GM19372 (cell line): ENCODE measurements at regions not wholly inside any gene's neighbourhood (a gene's known extent, or its start where the extent isn't known, plus 50 kb on each side); places are given as distances from the start of the nearest gene placed in this dataset.
A peak's percentile ranks its signal among the peaks of the same experiment; 100 is the strongest.
"Not testable (repeated sequence)": the region's sequence is repeated elsewhere in the genome, so short reads cannot be mapped to it uniquely, and the experiment has no call there.

Experiments
- ATAC-seq: cut with Tn5 transposase; IDR thresholded peaks from one replicate; pipeline ENCODE4 v1.9.1; 2021; ENCODE audit warnings: mild to moderate bottlenecking, low read depth, moderate library complexity; ENCODE audit not compliant: unreplicated experiment

DNA sequence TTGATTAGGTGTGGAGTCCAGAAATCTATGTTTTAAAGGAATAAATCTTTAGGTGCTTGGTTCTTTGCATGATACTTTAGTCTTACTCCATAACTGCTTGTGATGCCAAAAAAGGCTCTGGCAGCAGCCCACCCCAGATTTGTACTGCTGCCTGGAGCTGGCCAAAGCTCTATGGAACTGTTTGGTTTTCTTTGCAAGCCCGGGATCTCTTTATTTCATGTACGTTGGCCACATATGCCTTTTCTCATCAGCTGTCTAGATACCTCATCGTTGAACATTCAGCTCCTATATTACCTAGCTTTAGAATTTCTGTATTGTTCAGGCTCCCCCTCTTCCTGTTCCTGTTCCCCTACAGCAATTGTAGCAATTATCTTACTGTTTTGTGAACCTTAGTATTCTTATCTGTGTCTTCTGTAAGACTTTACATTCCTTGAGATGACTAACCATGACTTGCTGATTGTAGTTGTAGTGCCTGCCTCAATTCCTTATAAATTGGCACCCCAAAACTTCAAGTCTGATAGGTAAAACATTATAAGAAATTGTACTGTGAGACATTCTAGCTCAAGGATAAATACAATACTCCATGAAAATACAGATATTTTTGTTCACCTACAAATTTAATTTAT lies 199.4 kb upstream of the GPRIN3 start:
- ATAC-seq = no peak

DNA sequence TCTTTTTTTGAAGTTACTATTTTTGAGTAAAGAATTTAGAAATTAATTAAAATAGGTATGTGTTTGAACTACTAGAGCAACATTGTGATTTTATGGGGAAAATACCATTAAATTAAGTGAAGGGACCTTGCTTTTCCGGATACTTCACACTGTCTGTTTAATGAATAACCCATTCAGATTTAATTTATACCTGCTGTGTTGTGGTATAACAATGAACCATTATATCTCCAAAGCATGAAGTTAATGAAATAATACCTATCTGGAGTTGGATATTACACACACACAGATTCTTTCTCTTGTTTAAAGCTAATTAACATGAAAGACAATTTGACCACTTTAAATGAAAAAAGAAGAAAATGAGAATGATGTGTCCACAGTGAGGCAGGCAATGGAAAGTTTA lies 195.0 kb upstream of the GPRIN3 start:
- ATAC-seq = no peak

DNA sequence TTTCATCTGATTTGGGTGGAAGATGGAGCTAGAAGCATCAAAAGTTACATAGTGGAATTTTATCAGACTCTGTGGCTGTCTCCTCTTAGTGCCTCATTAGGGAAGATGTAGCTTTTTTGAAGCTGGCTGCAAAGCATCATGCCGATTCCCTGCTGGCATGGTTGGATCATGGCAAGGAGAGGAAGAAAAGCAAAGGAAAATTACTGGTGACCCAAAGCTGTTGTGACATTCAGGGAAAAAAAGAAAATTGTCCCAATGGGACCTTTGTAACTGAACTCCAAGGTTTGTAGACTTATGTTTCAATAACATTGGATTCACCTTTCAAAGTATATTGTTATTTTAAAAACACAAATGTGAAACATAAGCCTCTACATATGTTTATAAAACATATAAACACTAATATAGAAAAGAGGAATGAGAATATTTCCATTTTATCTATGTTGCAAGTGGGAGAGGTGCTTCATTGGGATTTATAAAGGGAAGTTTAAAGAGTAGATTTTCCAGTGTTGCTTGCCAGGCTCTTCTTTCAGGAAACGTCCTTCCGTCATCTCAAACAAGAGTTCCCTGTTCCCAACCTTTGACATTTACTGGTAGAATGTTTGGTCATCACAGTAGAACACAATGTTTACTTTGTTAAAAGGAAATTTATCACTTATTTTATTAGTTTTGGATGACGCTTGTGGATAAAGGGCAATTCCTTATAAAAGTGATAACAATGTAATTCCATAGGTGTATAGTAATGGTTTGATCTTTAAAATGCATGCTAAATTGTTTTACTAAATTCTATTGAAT lies 190.1 kb upstream of the GPRIN3 start:
- ATAC-seq = no peak

DNA sequence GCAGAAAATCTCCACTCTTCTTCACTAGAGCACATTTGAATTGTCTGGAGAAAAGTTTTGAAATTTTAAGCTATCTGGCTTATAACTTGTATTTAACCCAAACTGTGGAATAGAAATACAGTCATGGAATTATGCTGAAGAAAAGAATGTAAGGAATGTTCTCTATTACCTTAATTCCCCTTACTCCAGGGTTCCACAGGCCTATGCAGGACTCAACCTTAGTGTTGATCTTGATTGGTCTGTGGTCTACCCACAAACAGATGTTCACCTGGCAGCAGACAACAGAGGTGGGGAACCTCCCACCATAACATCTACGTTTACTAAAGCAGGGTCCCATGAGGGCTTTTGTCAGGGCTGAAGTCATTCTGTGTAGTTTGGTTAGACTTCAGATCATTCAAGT lies 189.3 kb upstream of the GPRIN3 start:
- ATAC-seq = no peak

DNA sequence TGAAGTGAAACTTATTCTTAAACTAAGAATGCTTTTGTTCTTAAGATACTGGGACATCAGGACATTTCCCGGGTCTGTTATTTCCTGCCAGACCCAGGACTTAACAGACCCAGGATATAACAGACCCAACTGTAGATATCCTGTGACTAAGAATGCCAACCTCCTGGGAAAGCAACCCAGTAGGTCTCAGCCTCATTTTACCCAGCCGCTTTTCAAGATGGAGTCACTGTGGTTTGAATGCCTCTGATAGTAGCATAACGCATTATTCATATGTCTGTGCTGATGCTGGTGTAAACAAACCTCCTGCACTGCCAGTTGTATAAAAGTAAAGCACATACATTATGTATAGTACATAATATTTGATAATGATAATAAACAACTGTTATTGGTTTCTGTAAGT lies 185.8 kb upstream of the GPRIN3 start:
- ATAC-seq = no peak

DNA sequence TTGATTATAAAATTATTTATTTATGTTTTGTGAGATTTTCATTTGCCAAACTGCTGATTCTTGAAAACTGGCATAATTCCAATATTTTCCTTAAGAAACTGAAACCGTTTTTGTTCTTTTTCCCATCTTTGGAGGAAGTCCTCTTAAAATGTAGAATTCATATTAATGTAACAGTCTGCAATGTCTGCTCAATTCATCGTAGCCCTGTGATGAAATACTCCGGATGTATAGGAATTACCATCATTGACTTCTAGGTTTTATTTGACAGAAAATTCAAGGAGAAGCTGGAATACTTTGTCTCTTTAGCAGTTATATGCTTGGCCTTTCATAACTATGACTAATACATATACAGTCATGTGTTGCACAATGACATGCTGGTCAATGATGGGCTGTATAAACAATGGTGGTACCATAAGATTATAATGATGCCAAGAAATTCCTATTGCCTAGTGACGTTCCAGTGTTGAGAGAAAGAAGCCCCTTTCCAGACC lies 185.0 kb upstream of the GPRIN3 start:
- no peak for ATAC-seq

DNA sequence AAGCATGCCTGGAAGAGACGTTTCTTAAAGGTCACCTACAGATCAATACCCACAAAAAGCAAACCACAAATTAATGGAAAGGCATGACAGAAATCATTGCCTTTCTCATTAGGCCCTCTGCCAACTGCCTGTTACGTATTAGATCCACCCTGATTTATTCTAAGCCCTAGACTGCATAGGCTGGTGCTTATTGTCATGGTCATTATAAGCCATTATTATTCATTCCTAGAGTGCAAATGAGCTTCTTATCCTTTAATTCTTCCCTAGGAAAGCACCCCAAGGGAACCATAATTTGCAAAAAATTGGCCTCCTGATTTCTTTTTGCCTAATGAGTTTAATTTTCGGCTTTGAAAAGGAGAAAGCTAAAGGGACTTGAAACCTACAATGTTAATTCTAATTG lies 184.2 kb upstream of the GPRIN3 start:
- ATAC-seq = no peak

DNA sequence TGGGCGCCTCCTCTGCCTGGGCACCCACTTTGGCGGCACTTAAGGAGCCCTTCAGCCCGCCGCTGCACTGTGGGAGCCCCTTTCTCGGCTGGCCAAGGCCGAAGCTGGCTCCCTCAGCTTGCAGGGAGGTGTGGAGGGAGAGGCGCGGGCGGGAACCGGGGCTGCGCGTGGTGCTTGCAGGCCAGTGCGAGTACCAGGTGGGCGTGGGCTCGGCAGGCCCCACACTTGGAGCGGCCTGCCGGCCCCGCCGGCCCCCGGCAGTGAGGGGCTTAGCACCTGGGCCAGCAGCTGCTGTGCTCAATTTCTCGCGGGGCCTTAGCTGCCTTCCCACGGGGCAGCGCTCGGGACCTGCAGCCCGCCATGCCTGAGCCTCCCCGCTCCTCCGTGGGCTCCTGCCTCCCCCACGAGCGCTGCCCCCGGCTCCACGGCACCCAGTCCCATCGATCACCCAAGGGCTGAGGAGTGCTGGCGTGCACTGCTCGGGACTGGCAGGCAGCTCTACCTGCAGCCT lies 182.4 kb upstream of the GPRIN3 start:
- not testable (repeated sequence) for ATAC-seq

DNA sequence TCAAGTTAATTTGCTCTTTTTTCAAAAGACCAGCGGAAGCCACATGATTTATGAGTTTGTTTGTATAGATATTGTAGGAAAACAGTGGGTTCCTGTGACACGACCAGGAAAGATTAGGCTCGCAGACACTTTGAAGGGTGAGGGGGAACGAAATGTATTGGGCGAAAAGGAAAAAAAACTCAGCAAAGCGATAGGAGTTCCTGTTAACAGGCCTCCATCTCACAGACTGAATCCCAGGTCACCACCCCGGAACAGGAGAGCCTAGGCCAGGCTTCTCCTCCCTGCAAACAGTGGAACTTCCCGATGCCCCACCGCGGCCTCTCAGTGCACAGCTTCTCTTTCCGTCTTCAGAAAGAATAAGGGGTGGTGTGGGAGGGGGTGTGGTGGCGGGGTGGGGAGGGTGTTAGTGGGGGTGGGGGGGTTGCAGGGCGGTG lies 181.8 kb upstream of the GPRIN3 start:
- no peak for ATAC-seq

DNA sequence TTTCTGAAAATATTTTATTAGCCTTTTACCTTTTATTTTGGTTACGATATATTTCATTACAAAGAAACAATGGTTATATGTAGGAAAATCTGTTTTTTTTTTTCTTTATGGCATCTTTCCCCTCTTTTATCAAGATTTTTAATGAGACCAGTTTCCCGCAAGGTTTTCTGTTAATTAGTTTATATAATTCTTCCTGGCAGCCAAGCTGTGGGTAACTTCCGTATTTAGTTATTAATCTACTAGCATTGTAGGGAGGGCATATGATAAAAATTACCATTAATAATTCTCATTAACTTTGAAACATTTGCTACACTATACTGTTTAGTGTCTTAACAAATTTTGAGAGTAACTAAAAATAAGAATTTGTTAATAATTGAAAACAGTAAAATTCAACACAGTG lies 181.1 kb upstream of the GPRIN3 start:
- ATAC-seq = no peak

DNA sequence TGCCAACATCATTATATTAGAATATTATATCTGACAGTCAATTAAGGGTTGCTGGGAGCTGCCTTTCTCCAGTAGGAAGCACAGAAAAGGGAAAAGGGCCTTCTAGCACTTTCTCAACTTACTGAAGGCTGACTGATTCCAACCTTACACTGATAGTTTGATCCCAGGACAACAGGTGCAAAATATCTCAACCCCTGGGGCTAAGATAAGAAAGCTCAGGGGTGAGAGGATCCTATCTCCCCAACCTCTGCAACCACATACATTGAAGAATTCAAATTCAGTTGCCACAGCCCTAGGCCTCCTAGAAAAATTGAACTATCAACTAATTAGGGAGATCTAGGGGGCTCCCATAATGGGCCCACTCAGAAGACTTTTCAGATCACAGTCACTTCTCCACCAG lies 179.1 kb upstream of the GPRIN3 start:
- no peak for ATAC-seq

DNA sequence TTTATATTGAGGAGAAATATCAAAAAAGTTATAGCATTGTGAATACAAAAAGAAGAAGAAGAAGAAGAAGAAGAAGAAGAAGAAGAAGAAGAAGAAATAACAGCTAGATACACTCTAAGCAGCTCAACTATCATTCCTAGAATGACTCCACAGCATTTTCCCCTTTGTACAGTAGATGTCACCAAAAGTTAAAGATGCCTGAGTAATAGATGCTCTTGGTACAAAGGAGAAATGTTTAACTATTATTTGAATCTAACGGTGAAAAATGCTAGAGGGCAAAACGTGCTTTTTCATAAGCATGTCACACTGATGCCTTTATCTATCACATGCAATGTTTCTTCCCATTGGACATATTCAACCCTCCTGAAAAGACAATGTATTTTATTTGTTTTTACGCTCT lies 178.4 kb upstream of the GPRIN3 start:
- peak; percentile 48 for ATAC-seq

DNA sequence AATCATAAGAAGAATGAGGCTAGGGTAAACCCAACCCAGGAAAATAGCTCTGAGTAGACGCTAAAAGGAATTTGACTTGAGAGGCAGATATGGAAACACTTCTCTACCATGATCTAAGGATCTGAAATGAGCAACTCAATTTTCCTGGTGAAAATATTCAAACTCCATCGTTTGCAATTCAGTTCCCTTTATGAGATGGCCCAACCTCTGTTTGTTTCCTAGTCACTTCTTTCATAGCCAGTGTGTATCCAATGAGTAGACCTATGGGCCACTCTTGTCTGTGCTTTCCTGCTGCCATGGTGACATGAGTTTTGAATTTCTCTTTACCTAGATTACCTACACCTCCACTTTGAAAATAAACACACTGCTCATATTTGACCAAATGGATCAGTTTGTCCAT lies 176.2 kb upstream of the GPRIN3 start:
- ATAC-seq = no peak

DNA sequence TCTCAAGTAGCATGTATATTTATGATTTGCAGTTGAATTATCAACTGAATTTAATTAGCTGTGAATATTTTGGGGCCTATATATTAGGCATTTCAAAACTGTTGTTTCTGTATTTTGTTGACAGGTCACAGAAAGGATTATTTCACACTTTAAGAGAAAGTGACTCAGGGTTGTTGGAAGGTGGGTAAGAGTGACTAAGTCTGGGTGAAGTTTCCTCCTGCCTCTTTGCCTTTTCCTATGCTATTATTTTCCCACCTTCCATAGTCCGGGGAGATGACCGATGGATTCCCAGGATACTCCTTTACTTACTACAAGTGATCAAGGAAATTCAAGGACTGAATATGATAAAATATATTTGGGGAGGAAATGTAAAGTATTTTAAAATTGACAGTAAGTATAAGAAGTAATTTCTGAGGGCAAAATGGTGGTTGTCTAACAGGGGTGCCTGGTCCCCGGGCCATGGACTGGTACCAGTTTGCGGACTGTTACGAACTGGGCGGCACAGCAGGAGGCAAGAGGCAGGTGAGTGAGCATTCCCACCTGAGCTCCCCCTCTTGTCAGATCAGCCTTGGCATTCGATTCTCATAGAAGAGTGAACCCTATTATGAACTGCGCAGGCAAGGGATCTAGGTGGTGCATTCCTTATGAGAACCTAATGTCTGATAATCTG lies 175.5 kb upstream of the GPRIN3 start:
- no peak for ATAC-seq

DNA sequence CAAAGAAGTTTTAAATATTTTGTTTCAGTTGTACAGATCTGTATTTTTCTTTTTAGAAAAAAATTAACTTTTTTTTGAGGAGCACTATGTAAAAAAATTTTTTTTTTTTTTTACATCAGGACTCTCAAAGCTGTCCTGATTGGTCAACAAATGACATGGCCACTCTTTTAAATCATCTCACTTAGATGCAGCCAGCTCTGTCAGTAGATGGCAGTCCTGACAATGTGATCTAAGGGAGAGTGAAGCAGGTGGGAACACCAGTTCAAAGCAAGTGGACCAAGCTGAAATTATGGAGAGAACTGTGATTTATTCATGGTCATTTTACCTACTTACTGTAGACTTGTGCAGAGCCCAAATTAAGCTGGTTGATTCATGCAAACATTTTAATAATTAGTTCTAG lies 174.7 kb upstream of the GPRIN3 start:
- peak; percentile 86 for ATAC-seq

DNA sequence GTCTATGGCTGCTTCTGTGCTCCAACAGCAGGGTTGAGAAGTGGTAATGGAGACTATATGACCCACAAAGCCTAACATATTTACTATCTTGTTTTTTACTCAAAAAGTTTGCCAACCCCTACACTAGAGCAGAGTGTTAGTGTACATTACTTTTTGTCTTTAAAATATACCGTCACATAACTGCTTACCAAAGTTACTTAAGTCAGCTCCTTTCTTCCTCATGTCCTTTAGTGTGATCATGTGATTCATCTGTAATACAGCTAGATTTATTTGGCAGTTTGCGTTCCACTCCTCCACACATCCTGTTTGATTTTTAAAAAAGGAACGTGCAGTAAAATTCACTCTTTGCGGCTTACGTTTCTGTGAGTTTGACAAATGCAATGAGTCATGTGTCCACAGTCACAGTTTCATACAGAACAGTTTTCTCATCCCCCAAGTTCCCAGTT lies 162.4 kb upstream of the GPRIN3 start:
- peak; percentile 82 for ATAC-seq

DNA sequence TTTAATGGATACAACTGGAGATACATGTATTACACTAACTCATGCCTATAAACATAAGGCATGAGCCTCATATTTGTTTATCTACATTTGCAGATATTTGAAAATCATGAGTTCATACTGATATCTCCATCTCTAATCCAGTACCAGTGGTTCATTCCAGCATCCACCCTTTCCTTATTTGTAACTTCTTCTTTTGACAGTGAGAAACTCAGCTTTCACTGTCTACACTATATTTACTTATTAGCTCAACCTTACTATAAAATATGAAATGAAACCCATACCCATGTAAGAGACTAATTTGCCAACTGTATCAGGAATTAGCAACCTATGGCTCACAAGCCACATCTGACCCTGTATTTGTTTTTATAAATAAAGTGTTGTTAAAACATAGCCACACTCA lies 161.9 kb upstream of the GPRIN3 start:
- peak; percentile 7 for ATAC-seq

DNA sequence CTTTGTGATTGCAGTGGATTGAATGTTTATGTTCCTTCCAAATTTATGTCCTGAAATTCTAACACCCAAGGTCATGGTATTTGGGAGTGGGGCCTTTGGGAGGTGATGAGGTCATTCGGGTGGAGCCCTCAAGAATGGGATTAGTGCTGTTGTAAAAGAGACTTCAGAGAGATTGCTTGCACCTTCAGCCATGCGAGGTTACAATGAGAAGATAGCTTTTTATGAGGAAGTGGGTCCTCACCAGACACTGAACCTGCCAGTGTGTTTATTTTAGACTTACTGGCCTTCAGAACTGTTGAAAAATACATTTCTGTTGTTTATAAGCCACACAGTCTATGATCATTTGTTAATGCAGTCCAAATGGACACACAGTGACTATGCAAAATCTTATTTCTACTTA lies 161.0 kb upstream of the GPRIN3 start:
- no peak for ATAC-seq

DNA sequence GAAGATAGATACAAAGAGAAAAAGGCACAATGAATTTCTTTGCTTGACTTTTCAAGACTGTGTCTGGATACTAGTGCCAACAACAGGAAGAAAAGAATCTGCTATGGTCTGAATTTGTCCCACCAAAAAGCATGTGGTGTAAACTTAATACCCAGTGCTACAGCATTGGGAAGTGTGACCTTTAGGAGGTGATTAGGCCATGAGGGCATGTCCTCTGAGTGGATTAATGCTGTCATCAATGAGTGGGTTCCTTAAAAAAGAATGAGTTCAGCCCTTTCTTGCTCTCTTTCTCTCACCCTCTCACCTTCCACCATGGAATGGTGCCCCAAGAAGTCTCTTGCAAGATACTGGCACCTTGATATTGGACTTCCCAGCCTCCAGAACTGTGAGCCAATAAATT lies 155.7 kb upstream of the GPRIN3 start:
- no peak for ATAC-seq

DNA sequence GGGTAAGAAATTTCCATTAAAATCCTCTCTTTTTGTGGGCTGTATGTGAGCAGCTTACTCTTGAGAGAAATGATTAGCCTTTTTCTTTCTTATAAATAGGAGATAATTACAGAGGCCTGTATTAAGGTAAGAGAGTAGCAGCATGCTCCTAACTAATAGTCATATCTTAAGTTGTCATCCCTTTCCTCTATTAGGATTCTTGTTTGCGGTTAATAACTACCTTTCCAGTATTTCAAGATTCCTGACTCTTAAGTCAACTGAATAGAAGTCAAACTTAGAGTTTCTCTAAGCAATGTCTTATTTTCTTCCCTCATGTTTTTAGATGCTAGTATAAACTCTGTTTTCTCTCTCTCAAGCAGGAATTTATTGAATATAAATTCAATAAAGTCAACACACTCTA lies 139.9 kb upstream of the GPRIN3 start:
- no peak for ATAC-seq

DNA sequence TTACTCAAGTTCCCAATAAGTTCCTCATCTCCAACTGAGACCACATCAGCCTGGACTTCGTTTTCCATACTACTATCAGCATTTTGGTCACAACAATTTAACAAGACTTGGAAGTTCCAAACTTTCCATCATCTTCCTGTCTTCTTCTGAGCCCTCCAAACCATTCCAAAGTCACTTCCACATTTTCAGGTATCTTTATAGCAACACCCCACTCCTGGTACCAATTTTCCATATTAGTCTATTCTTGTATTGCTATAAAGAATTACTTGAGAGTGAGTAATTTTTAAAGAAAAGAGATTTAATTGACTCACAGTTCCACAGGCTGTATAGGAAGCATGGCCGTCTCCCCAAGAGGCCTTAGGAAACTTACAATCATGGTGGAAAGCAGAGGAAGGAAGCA lies 138.6 kb upstream of the GPRIN3 start:
- no peak for ATAC-seq
